OCI-M2 (cell line): ENCODE measurements at regions not wholly inside any gene's neighbourhood (a gene's known extent, or its start where the extent isn't known, plus 50 kb on each side); places are given as distances from the start of the nearest gene placed in this dataset.
"Not testable (repeated sequence)": the region's sequence is repeated elsewhere in the genome, so short reads cannot be mapped to it uniquely, and the experiment has no call there.

Experiments used
- DNase-seq: peaks from one replicate; lab custom pipeline; 2025; ENCODE audit not compliant: unreplicated experiment; lab: John Stamatoyannopoulos, UW

DNA sequence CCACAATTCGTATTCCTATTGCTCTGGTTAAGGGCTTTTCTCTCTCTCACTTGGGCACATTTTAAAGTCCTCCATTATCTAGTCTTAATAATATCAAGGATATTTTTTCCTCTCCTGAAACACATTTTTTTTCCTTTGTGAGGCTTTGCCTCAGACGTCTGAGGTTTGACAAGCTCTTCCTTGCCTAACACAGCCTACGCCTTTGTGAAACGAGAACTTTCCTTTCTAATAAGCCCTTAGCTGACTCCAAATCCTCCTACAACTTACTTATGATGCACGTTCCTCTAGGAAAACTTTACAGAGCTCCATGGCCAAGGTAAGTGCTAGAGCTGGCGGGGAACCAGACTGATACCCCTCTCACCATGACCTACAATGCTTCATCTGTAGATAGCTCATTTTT is 841.5 kb downstream of the SOCS6 start:
- DNase-seq, result no peak

DNA sequence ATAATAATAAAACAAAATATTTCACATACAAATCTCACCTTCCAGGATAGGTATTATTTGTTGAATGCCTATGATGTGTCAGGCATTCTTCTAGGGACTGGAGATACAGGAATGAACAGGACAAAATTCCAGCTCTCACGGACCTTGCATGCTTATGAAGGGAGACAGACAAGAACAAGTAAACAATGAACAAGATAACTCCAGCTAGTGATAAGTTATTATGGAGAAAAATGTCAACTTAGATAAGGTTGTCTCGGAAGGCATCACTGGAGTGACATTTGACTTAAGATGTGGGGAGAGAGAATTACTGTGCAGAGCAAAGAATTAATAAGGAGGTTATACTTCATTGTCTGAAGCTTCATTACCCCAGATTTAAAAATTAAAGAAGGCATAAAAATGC is 836.7 kb downstream of the SOCS6 start:
- DNase-seq, result no peak

DNA sequence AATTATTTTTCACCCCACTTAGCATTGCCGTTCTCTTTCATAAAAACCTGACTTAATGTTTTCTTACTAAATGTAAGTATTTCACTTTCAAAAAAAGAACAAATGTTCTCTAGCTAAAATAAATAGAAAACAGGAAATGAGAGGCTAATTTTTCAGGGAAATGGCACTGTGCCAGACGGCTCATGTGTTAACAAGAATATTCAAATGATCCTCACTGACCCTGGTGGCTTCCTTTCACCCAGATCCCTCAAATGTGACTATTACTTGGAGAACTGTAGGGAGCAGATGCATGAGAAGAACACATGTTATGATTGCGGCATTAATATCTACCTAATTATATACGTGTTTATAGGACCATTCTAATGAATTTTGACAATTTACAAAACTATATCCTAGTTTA is 827.7 kb downstream of the SOCS6 start:
- DNase-seq, result no peak

DNA sequence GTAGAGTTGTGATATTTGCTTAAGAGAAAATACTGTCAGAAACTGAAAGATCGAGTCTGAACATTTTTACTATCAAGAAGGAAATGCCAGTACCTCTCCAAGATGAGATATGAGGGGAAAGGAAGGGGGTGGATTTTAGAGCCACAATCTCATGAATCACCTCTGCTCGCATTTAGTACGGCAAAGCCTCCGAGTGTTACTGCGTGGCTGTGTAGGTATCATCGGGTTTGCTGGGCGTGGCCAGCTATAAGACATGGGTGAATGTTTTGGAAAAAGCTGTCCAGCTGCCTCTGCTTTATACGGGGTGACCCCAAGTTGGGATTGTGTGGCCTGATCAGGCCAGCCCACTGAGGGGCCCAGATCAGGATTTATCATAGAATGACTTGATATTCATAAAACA is 826.4 kb downstream of the SOCS6 start:
- no peak for DNase-seq

DNA sequence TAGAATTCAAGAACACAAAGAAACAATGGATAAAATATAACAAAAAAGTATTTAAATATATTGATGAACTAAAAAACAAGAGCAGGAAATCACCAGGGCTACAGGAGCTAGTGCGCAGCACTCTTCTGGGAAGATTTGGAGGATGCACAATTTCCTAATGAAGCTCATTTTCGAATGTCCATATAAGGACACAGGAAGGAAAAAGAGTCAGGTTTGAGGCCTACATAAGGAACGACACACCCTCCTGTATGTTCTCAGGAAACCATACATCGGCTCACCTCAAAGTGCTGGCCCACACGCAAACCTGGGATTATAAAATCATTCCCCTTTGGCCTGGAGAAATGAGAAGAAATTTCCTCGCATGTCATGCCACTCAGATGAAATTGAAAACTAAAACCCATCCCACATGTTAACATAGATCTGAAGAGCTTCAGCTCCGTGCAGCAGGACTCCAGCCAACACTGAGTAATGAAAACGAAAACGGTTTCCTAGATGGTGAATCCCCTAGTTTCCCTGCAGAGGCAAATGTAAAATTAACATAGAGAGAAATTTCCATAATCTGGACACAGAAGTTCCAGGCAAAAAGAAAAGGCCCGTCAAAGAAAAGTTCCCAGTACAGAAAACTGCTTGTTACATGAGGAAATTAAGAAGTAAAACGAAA is 825.8 kb downstream of the SOCS6 start:
- no peak for DNase-seq

DNA sequence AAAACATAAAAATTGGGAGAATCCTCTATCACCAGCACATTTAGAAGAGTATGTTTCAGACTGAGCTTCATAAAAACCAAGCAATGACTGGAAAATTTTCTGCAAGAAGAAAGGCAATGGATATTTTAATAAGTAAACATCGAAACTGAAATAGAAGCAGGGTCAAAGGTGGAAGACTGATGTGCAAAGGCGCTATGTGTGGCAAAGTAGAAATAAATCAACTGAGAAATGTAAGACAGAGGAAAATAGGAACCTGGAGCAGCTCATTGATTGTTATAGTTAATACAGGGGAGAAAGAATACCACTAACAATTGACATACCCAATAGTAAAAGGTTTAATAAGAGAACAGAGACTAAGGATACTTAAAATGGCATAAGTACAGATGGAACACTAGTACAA is 818.4 kb downstream of the SOCS6 start:
- DNase-seq, result no peak

DNA sequence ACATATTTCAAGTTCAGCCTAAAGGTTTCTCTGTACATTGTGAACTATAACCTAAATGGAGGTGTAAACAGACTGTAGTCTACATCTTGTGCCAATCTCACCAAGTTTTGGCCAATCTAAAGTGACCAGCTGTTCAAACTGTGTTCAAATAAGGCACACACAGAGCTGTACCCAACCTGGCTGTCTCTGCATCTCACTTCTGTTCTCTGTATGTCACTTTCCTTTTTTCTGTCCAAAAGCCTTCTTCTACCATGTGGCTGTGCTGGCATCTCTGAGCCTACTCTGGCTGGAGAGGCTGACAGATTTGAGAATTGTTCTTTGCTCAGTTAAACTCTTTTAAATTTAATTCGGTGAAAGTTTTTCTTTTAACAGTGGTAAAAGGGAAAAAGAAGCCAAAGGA is 817.9 kb downstream of the SOCS6 start:
- DNase-seq, result no peak

DNA sequence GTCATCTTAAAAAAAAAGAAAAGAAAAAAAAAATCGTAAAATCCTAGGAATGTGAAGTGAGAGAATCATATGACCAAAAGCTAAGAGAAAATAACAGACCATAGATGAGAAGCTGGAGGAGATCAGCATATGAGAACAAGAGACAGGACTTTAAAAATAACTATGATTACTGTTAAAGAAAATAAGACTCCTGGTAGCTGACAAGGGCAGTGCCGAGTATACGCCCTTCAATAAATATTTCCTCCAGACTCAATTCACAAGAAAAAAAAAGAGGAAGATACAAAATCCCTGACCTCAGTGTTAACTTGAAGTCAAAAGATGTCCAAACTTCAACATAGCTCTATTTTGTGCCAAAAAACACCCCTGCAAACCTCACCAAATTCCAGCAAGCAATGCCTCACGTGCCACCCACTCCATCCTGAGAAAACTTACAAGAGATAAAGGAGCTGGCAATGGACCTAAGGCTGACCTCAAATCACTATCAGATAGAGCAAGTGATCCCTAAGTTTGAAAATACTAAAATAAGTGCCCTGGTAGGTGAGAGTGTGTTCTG is 817.2 kb downstream of the SOCS6 start:
- no peak for DNase-seq

DNA sequence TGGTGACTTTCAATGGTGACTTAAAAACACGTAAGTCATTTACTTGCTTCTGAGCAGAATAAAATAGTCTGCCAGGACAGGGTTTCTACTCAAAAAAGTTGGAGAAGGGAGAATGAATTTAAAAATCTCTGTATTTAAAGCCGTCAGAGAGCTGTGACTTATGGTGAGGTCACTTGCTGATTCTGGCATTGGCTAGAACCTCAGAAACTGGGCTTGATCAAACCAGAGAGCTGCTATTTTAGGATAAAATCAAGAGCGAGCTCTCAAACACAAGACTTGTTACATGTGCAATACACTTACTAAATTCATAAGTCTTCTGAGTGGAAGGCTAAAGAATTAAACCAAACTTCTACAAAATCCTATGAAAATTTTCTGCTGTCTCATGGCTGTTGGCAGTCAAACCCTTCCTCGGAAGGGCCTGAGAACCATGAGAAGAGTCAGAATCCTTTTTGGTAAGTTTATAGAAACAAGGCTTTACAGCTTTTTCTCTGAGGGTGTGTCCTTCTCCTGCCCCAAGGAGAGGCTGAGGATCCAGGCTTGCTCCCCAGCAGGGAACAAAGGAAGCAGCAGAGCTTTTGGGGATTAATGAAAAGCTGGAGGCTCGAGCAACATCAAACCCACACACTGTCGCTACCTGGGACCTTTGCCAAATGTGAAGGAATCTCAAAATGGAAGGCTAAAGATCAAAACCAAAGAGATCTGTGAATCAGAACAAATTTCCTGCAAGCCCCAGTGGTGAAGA is 816.4 kb downstream of the SOCS6 start:
- DNase-seq, result no peak

DNA sequence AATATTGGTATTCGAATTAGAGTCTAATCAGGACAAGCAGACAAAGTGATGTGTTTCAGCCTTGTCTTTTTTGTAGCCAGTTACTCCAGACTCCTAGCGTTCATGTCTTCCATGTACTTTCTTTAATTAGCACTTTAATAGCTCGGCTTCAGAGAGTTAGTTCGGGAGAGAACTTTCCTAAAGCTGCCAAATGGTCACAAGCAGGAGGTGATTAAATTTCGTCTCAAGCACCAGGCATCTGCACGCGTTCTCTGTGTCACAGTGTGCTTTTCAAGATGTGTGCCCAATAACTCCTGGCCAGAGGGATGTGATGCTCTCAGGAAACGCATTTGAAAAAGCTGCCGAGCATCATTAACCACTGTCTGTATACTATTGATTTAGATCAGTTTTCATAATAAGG is 790.8 kb downstream of the SOCS6 start:
- DNase-seq, result no peak

DNA sequence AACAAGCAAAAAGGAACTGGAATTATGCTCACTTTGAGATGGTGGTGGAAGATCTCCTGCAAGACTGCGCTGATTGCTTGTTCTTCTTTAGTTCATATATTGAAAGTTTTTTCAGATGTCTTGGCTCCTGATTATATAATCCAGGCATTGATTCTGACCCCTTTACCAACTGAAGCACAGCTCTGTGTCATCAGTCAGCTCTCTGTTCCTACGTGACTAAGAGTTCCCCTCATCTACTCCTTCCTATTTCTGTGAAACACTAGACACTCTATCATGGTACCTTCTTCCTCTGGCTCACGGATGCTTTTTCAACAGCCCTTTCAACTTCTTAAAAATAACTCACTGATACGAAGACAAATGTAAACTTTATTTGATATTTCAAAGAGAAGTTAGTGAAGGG is 788.6 kb downstream of the SOCS6 start:
- DNase-seq, result no peak

DNA sequence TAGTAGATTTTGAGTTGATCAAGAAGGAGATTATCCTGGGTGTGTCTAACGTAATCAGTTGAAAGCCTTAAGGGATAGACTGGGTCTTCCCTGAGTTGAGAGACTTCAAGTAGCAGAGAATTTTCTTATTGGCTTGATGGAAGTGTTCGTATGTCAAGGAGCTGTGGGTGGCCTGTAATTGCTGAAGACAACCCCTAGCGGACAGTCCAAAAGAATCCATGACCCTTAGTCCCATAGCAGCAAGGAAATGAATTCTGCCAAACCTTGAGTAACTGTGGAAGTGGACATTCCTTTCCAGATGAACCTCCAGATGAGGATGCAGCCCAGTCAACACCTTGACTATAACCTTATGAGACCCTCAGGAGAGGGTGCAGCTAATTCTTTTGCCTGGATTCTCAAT is 786.3 kb downstream of the SOCS6 start:
- no peak for DNase-seq

DNA sequence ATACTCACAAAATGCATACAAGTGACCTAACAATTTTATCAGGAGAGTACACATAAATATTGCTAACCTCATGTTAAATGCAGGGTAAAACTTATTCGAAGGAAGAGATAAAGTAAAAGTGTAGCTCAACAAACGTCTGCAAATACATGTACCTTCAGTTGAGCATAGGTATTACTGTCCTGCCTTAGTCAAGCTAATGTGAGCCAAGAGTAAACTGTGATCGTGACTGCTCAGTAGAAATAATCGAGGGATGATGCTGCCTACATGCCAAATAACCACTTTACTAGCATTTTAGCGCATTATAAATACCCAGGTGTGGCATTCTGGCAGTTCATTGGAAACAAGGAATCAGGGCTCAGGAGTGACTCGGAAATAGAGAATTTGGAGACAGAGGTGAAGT is 779.5 kb downstream of the SOCS6 start:
- DNase-seq, result no peak

DNA sequence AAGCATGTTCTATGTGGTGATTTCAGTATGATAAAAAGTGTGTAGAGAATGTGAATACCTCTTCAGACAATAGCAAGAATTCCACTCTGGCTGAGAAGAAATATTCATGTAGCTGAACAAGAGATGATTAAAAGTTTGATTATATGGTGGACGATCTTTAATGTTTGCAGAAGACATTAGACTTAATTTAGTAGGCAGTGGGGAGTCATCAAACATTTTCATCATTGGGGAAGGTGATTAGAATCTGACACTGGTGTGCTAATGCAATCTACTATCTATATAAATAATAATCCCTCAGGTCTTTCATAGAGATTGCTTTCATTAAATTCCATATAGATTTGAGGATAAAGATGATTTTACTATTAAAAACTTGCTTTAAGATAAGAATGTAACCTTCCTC is 761.0 kb downstream of the SOCS6 start:
- no peak for DNase-seq

DNA sequence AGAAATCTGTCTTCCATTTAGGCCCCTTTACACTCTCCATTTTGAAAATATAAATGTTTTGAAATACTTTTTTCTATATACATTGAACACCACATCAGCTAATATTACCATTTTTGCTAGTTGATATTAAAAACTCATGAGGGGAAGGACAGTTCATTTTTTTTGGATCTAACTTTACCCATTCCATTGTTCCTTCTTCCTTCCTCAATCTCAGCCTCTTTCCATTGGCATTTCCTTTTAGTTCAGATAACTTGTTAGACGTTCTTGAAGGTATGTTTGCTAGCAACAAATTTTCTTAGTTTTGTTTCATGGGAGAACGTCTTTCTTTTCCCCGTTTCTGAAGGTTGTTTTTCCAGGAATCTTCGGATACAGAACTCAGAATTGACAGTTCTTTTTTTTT is 759.0 kb downstream of the SOCS6 start:
- DNase-seq, result no peak

DNA sequence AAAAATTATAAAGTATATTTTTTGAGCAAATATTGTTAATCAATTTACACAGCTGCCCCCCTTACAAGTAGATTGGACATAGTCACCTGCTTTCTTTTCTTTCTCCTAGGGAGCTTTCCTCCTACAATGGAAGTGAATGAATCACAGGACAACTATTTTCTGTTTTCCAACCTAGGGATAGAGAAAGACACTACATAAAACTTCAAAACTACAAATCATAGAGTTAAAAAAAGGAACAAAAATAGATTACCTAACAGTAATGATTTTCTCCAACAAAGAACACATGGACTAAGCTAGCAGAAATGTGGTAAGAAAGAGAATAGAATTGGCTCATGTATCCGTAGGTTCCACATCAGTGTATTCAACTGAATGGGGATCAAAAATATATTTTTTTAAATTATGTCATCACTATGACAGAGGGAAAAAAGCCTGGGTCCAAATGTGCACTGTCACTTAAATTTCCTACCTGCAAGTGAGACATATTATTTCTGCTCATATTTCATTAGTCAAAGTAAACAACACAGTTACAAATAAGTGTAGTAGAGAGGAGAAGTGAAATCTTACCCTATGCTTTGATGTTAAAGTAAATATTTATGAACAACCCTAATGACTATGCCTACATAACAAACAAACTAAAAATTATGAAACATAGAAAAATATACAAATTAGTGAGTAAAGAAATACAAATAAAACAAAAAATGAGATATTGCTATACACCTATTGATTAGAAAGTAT is 756.7 kb downstream of the SOCS6 start:
- DNase-seq, result no peak

DNA sequence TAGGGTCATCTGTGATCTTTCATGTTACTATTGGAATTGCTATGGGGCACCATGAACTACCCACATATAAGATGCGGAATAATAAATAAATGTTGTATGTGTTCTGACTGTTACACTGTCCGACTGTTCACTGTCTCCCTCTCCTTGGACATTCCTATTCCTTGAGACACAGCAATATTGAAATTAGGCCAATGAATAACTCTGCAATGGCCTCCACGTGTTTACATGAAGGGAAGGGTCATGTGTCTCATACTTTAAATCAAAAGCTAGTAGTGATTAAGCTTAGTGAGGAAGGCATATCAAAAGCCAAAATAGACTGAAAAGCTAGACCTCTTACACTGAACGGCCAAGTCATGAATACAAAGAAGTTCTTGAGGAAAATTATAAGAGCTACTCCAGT is 751.3 kb downstream of the SOCS6 start:
- DNase-seq, result no peak

DNA sequence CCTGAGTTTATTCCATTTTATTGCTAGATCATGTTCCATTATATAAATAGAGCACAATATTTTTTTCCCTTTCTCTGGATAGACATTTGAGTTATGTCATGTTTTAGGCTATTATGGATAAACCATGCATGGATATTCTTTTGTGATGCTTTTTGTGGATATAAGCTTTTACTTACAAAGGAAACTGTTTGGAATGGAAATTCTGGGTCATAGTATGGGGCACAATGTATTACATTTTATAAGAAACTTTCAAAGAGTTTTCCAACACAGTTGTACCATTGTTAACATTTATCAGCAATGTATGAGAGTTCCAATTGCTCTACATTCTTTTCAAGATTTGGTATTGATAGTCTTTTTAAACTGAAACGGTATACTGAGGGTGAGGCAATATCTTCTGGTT is 749.4 kb downstream of the SOCS6 start:
- DNase-seq, result no peak

DNA sequence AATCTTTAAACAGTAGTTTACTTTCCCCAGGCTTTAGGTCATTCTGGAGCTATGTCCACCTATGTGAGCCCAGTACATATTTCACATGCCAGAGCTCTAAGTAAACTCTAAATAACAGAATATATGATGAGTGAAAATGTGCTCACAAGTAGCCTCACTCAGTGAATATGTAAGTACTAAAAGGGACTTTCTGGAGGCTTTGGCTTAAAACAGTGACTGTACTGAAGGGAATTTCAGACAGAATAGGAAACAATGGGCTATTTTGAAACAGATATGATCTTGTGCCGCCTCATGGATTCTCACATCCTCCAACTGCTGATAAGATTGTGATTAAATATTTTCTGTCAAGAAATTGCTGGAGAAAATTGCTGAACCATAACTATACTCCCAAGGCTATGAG is 747.9 kb downstream of the SOCS6 start:
- DNase-seq, result no peak

DNA sequence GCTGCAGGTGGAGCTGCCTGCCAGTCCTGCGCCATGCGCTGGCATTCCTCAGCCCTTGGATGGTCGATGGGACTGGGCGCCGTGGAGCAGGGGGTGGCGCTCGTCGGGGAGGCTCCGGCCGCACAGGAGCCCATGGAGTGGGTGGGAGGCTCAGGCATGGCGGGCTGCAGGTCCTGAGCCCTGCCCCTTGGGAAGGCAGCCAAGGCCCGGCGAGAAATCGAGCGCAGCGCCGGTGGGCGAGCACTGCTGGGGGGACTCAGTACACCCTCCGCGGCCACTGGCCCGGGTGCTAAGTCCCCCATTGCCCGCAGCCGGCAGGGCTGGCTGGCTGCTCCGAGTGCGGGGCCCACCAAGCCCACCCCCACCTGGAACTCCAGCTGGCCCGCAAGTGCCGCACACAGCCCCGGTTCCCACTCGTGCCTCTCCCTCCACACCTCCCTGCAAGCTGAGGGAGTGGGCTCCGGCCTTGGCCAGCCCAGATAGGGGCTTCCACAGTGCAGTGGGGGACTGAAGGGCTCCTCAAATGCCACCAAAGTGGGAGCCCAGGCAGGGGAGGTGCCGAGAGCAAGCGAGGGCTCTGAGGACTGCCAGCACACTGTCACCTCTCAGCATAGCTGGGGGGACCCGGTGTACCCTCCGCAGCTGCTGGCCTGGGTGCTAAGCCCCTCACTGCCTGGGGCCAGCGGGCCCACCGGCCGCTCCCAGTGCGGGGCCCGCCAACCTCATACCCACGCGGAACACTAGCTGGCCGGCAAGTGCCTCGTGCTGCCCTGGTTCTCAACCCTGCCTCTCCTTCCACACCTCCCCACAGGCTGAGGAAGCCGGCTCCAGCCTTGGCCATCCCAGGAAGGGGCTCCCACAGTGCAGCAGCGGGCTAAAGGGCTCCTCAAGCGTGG is 742.7 kb downstream of the SOCS6 start:
- not testable (repeated sequence) for DNase-seq

DNA sequence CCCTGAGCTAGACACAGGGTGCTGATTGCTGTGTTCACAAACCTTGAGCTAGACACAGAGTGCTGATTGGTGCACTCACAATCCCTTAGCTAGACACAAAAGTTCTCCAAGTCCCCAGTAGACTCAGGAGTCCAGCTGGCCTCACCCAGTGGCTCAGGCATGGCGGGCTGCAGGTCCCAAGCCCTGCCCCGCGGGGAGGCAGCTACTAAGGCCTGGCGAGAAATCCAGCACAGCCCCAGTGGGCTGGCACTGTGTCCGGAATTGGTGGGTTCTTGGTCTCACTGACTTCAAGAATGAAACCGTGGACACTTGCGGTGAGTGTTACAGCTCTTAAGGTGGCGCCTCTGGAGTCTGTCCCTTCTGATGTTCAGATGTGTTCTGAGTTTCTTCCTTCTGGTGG is 741.2 kb downstream of the SOCS6 start:
- DNase-seq, result not testable (repeated sequence)
